ENCODE measurements at regions not wholly inside any gene's neighbourhood (a gene's known extent, or its start where the extent isn't known, plus 50 kb on each side); places are given as distances from the start of the nearest gene placed in this dataset.

- in situ Hi-C loops (cut with MboI; ENCODE audit: low sequenced_read_pairs in 4 of 4), result loop anchor here in 3 of 4 donors (10.0 to 25.0 kb wide), 3 partner anchors 65 to 343 kb away; no protein-coding TSS in a partner anchor
- ATAC-seq (no peak), DNase-seq (no peak)
- Histone ChIP-seq H3K27ac (peak overlapping the region; percentile 96 to 99 (median 98)), H3K9me3 (no peaks in the 10 kb centered on the region), H3K4me1 (peaks cover 18% of the 10 kb centered on the region in 2 donors), H3K36me3 (no peaks in the 10 kb centered on the region), H3K27me3 (no peaks in the 10 kb centered on the region), H3K4me3 (no peak overlapping the region)
- intact Hi-C loops (cut with DNase I; ENCODE audit: low total_unique reads), result loop anchor here (2.0 kb wide), 1 partner anchor 67 kb away; no protein-coding TSS in a partner anchor
- TF ChIP-seq POLR2A (IDR thresholded peaks at IDR 0.05) (no peak), CTCF (IDR thresholded peaks at IDR 0.05 in 4 of 5, conservative IDR thresholded peaks at IDR 0.05 in 1 of 5) (no peak)
Measured at GRCh38 chr9:129480227-129480626, 140.7 kb downstream of the C9orf50 start.

DNA sequence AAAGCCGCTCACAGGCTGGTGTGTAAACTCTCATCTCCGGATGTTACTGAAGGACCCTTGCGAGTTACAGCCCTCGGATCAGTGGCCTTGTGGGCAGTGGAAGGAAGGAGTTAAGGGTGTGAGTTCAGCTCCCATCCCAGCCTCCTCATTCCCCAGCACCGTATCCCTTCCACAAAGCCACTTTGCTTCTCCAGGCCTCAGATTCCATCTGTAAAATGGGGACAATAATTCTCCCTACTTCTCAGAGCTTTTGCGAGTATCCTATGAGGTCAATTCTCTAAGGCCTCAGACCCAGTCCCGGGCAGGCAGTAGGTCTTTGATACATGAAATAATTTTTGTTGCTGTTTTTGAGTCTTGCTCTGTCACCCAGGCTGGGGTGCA lies 141.3 kb downstream of the C9orf50 start:
- intact Hi-C loops (cut with DNase I; ENCODE audit: low total_unique reads), result loop anchor here (2.0 kb wide), 1 partner anchor 67 kb away; no protein-coding TSS in a partner anchor
- TF ChIP-seq CTCF (IDR thresholded peaks at IDR 0.05 in 4 of 5, conservative IDR thresholded peaks at IDR 0.05 in 1 of 5), result no peak
- no peak for TF ChIP-seq POLR2A (IDR thresholded peaks at IDR 0.05)
- in situ Hi-C loops (cut with MboI; ENCODE audit: low sequenced_read_pairs in 4 of 4), result loop anchor here in 3 of 4 donors (10.0 to 25.0 kb wide), 3 partner anchors 65 to 342 kb away; no protein-coding TSS in a partner anchor

GRCh38 chr9:129478961-129479630 lies 141.8 kb downstream of the C9orf50 start:
- intact Hi-C loops (cut with DNase I; ENCODE audit: low total_unique reads), result no loop called here
- in situ Hi-C loops (cut with MboI; ENCODE audit: low sequenced_read_pairs in 4 of 4), result loop anchor here in 2 of 4 donors (25.0 kb wide), 1 partner anchor 342 kb away; no protein-coding TSS in a partner anchor
- TF ChIP-seq POLR2A (IDR thresholded peaks at IDR 0.05) (no peak), CTCF (IDR thresholded peaks at IDR 0.05 in 4 of 5, conservative IDR thresholded peaks at IDR 0.05 in 1 of 5) (no peak)

More for the DNA sequence above, 141.3 kb downstream of the C9orf50 start:
- no peaks in the 10 kb centered on the region for H3K27me3 ChIP-seq
- no peak overlapping the region for H3K4me3 ChIP-seq
- H3K9me3 ChIP-seq, result no peaks in the 10 kb centered on the region
- no peak for ATAC-seq
- peak overlapping the region; percentile 96 to 99 (median 98) for H3K27ac ChIP-seq
- DNase-seq, result no peak
- no peaks in the 10 kb centered on the region for H3K36me3 ChIP-seq
- peaks cover 15 to 18% of the 10 kb centered on the region in 2 donors for H3K4me1 ChIP-seq

DNA sequence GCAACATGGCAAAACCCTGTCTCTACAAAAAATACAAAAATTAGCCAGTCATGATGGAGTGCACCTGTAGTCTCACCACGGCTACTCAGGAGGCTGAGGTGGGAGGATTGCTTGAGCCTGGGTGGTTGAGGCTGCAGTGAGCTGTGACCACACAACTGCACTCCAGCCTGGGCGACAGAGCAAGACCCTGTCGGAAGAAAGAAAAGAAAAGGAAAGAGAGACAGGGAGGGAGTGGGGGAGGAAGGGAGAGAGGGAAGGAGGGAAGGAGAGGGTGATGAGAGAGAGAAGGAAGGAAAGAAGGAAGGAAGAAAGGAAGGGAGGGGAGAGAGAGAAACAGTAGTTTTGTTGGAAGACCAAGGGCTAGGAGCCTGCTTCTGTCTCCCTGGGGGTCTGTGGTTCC lies 142.4 kb downstream of the C9orf50 start:
- in situ Hi-C loops (cut with MboI; ENCODE audit: low sequenced_read_pairs in 4 of 4), result loop anchor here in 2 of 4 donors (25.0 kb wide), 1 partner anchor 341 kb away; no protein-coding TSS in a partner anchor
- H3K27me3 ChIP-seq, result no peaks in the 10 kb centered on the region
- TF ChIP-seq CTCF (IDR thresholded peaks at IDR 0.05 in 4 of 5, conservative IDR thresholded peaks at IDR 0.05 in 1 of 5) (no peak), POLR2A (IDR thresholded peaks at IDR 0.05) (no peak)

More at GRCh38 chr9:129478961-129479630, 141.8 kb downstream of the C9orf50 start:
- H3K27ac ChIP-seq, result peak overlapping the region in 3 of 4 donors; percentile 96 to 99 (median 98)
- no peaks in the 10 kb centered on the region for H3K9me3 ChIP-seq
- no peaks in the 10 kb centered on the region for H3K36me3 ChIP-seq
- no peak overlapping the region for H3K4me3 ChIP-seq
- H3K4me1 ChIP-seq, result peaks cover 10 to 14% of the 10 kb centered on the region in 2 donors
- DNase-seq, result no peak
- ATAC-seq, result no peak
- no peaks in the 10 kb centered on the region for H3K27me3 ChIP-seq

More for the DNA sequence above, 142.4 kb downstream of the C9orf50 start:
- H3K27ac ChIP-seq, result no peak overlapping the region
- no peak for ATAC-seq
- intact Hi-C loops (cut with DNase I; ENCODE audit: low total_unique reads), result no loop called here
- H3K36me3 ChIP-seq, result no peaks in the 10 kb centered on the region
- H3K4me3 ChIP-seq, result no peak overlapping the region
- DNase-seq, result no peak
- H3K9me3 ChIP-seq, result no peaks in the 10 kb centered on the region
- peaks cover 4 to 10% of the 10 kb centered on the region in 2 donors for H3K4me1 ChIP-seq
